ENCODE measurements at regions not wholly inside any gene's neighbourhood (a gene's known extent, or its start where the extent isn't known, plus 50 kb on each side); places are given as distances from the start of the nearest gene placed in this dataset.

DNA sequence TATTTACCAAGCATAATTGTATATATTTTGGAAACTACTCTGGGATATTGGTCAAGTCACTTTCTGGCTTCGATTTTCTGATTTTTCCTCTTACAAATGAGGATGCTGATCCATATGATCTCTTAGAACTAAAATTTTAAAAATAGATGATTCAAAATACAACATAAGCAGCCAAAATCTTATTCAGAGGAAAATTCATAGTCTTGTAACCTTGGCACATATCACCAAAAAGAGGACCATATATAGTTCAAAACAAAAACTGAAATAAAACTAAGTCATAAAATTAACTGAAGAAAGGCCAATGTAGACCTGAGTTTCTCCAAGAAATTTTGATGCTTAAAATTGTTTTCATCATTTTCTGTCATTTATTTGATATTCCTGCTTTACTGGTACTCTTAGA lies 768.3 kb downstream of the SORCS3 start:
- no peak for DNase-seq (ENCODE audit: low spot score)
- ChIA-PET POLR2A (interaction anchor here (0.7 kb wide), 1 partner anchor 454 kb away, joined by 3 read pairs; no protein-coding TSS in a partner anchor), CTCF (ENCODE audit: unreplicated experiment) (no interaction called here)
- H2AFZ ChIP-seq (ENCODE audit: low read length): no peak overlapping the region
- no peak for TF ChIP-seq EZH2phosphoT487 (IDR thresholded peaks at IDR 0.05; ENCODE audit: borderline replicate concordance, low read depth, low read length)
- TF ChIP-seq, protein P1, sequence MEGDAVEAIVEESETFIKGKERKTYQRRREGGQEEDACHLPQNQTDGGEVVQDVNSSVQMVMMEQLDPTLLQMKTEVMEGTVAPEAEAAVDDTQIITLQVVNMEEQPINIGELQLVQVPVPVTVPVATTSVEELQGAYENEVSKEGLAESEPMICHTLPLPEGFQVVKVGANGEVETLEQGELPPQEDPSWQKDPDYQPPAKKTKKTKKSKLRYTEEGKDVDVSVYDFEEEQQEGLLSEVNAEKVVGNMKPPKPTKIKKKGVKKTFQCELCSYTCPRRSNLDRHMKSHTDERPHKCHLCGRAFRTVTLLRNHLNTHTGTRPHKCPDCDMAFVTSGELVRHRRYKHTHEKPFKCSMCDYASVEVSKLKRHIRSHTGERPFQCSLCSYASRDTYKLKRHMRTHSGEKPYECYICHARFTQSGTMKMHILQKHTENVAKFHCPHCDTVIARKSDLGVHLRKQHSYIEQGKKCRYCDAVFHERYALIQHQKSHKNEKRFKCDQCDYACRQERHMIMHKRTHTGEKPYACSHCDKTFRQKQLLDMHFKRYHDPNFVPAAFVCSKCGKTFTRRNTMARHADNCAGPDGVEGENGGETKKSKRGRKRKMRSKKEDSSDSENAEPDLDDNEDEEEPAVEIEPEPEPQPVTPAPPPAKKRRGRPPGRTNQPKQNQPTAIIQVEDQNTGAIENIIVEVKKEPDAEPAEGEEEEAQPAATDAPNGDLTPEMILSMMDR (conservative IDR thresholded peaks at IDR 0.05; ENCODE audit: low read length): no peak
- no peaks in the 10 kb centered on the region for H3K9me3 ChIP-seq (ENCODE audit: low read length)
- H3K9me2 ChIP-seq (ENCODE audit: insufficient read depth, low read length): no peaks in the 10 kb centered on the region
- intact Hi-C loops (cut with micrococcal nuclease; ENCODE audit: unreplicated experiment): no loop called here
- H3K79me2 ChIP-seq (ENCODE audit: insufficient read depth, low read depth, low read length): no peaks in the 10 kb centered on the region
- H3K4me3 ChIP-seq (ENCODE audit: low read depth, low read length, poor library complexity, severe bottlenecking): no peak overlapping the region
- no peaks in the 10 kb centered on the region for H3K4me1 ChIP-seq (ENCODE audit: insufficient read depth, low read length, poor library complexity, severe bottlenecking)
- H3K36me3 ChIP-seq (ENCODE audit: insufficient read depth, low read length): no peaks in the 10 kb centered on the region
- H3K27ac ChIP-seq (ENCODE audit: low read depth, low read length, poor library complexity, severe bottlenecking): no peak overlapping the region
- no peaks in the 10 kb centered on the region for H4K20me1 ChIP-seq (ENCODE audit: insufficient read depth, low read length)
- H3K4me2 ChIP-seq (ENCODE audit: low read length): no peak overlapping the region
- no TSS peak for BruUV-seq (replicated peaks)

DNA sequence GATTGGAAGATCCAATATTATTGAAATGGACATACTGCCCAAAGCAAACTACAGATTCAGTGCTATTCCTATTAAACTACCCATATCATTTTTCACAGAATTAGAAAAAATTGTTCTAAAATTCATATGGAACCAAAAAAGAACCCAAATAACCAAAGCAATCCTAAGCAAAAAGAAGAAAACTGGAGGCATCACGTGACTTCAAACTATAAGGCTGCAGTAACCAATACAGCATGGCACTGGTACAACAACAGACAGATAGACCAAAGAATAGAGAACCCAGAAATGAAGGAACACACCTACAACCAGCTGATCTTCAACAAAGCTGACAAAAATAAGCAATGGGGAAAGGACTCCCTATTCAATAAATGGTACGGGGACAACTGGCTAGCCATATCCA lies 765.4 kb downstream of the SORCS3 start:
- no peaks in the 10 kb centered on the region for H3K9me3 ChIP-seq (ENCODE audit: low read length)
- CTCF ChIA-PET (ENCODE audit: unreplicated experiment): no interaction called here
- H3K4me3 ChIP-seq (ENCODE audit: low read depth, low read length, poor library complexity, severe bottlenecking): no peak overlapping the region
- TF ChIP-seq, protein P1 (conservative IDR thresholded peaks at IDR 0.05; ENCODE audit: low read length): no peak
- TF ChIP-seq EZH2phosphoT487 (IDR thresholded peaks at IDR 0.05; ENCODE audit: borderline replicate concordance, low read depth, low read length): no peak
- H2AFZ ChIP-seq (ENCODE audit: low read length): no peak overlapping the region
- H3K36me3 ChIP-seq (ENCODE audit: insufficient read depth, low read length): no peaks in the 10 kb centered on the region
- H3K27ac ChIP-seq (ENCODE audit: low read depth, low read length, poor library complexity, severe bottlenecking): no peak overlapping the region
- BruUV-seq (replicated peaks): no TSS peak
- H3K4me1 ChIP-seq (ENCODE audit: insufficient read depth, low read length, poor library complexity, severe bottlenecking): no peaks in the 10 kb centered on the region
- H3K9me2 ChIP-seq (ENCODE audit: insufficient read depth, low read length): no peaks in the 10 kb centered on the region
- DNase-seq (ENCODE audit: low spot score): no peak
- no peaks in the 10 kb centered on the region for H3K79me2 ChIP-seq (ENCODE audit: insufficient read depth, low read depth, low read length)
- POLR2A ChIA-PET: no interaction called here
- H4K20me1 ChIP-seq (ENCODE audit: insufficient read depth, low read length): no peaks in the 10 kb centered on the region
- intact Hi-C loops (cut with micrococcal nuclease; ENCODE audit: unreplicated experiment): no loop called here
- no peak overlapping the region for H3K4me2 ChIP-seq (ENCODE audit: low read length)

DNA sequence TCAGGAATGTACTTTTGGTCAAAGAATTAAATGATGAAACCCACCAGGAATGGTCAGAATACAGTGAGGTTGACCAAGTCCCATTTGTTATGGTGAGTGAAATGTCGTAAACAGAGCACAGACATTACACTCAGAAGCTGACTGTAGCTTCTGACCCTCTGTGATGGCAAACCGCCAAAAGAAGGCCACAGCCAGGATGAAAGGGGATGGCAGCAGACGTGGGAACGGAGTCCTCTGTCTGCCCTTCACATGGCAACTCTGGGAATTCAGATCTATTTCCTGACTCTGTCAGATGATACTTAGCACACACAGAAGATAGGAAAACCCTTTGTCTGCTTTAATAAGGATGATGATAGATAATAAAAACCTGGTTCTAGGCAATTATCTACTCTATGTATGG lies 757.1 kb downstream of the SORCS3 start:
- ChIA-PET POLR2A (no interaction called here), CTCF (ENCODE audit: unreplicated experiment) (no interaction called here)
- BruUV-seq (replicated peaks): no TSS peak
- H4K20me1 ChIP-seq (ENCODE audit: insufficient read depth, low read length): no peaks in the 10 kb centered on the region
- H3K79me2 ChIP-seq (ENCODE audit: insufficient read depth, low read depth, low read length): no peaks in the 10 kb centered on the region
- no peaks in the 10 kb centered on the region for H3K4me1 ChIP-seq (ENCODE audit: insufficient read depth, low read length, poor library complexity, severe bottlenecking)
- H3K27ac ChIP-seq (ENCODE audit: low read depth, low read length, poor library complexity, severe bottlenecking): no peak overlapping the region
- H3K36me3 ChIP-seq (ENCODE audit: insufficient read depth, low read length): no peaks in the 10 kb centered on the region
- no peak overlapping the region for H2AFZ ChIP-seq (ENCODE audit: low read length)
- intact Hi-C loops (cut with micrococcal nuclease; ENCODE audit: unreplicated experiment): no loop called here
- no peaks in the 10 kb centered on the region for H3K9me2 ChIP-seq (ENCODE audit: insufficient read depth, low read length)
- H3K9me3 ChIP-seq (ENCODE audit: low read length): no peaks in the 10 kb centered on the region
- H3K4me3 ChIP-seq (ENCODE audit: low read depth, low read length, poor library complexity, severe bottlenecking): no peak overlapping the region
- TF ChIP-seq, protein P1 (conservative IDR thresholded peaks at IDR 0.05; ENCODE audit: low read length): no peak
- no peak for TF ChIP-seq EZH2phosphoT487 (IDR thresholded peaks at IDR 0.05; ENCODE audit: borderline replicate concordance, low read depth, low read length)
- H3K4me2 ChIP-seq (ENCODE audit: low read length): no peak overlapping the region
- no peak for DNase-seq (ENCODE audit: low spot score)
